ENCODE measurements at regions not wholly inside any gene's neighbourhood (a gene's known extent, or its start where the extent isn't known, plus 50 kb on each side); places are given as distances from the start of the nearest gene placed in this dataset.

DNA sequence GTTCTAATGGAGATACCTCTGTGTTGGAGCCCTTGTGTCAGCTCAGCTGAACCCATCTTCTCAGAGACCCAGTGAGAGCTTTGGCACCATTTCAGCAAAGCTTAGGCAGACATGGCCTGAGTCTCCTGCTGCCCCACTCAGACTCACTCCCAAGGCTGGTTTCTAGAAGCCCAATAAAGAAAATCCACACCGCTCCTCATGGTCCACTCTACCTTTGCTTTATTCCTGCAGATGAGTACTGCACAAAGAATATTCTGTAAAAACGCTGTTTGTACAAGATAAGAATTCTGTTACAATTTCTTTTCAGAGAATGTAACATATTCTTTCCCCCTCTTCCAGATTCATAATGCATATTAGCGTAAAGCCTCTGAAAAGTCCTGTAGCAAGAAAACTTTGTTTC lies 129.3 kb downstream of the C5orf15 start:
- H3K9me3 Mint-ChIP-seq, result no peaks in the 10 kb centered on the region
- TF ChIP-seq, protein P1, sequence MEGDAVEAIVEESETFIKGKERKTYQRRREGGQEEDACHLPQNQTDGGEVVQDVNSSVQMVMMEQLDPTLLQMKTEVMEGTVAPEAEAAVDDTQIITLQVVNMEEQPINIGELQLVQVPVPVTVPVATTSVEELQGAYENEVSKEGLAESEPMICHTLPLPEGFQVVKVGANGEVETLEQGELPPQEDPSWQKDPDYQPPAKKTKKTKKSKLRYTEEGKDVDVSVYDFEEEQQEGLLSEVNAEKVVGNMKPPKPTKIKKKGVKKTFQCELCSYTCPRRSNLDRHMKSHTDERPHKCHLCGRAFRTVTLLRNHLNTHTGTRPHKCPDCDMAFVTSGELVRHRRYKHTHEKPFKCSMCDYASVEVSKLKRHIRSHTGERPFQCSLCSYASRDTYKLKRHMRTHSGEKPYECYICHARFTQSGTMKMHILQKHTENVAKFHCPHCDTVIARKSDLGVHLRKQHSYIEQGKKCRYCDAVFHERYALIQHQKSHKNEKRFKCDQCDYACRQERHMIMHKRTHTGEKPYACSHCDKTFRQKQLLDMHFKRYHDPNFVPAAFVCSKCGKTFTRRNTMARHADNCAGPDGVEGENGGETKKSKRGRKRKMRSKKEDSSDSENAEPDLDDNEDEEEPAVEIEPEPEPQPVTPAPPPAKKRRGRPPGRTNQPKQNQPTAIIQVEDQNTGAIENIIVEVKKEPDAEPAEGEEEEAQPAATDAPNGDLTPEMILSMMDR (conservative IDR thresholded peaks at IDR 0.05), result no peak
- no peaks in the 10 kb centered on the region for H3K27me3 ChIP-seq (ENCODE audit: control insufficient read depth, insufficient read depth, low read length, poor library complexity, severe bottlenecking)
- H3K4me1 ChIP-seq (ENCODE audit: control insufficient read depth, insufficient read depth, low read length), result no peaks in the 10 kb centered on the region
- H3K27me3 Mint-ChIP-seq (ENCODE audit: insufficient read depth), result peaks cover 2% of the 10 kb centered on the region
- no peak overlapping the region for H3K27ac ChIP-seq (ENCODE audit: low read depth, low read length)
- 95 to 100% methylated on average over 2 to 3 of the region's 3 CpGs for WGBS, 2 experiments (ENCODE audit: insufficient coverage in 1 of 2, insufficient read length in 1 of 2)
- no peak overlapping the region for H3K4me3 Mint-ChIP-seq
- H3K36me3 Mint-ChIP-seq (ENCODE audit: low read depth), result no peaks in the 10 kb centered on the region
- no peak overlapping the region for H3K9ac ChIP-seq (ENCODE audit: extremely low read depth, low read length, poor library complexity, severe bottlenecking)
- no peaks in the 10 kb centered on the region for H3K36me3 ChIP-seq (ENCODE audit: control insufficient read depth, insufficient read depth, low read length)
- peaks cover 10% of the 10 kb centered on the region for H3K4me1 Mint-ChIP-seq
- no peak overlapping the region for H3K27ac Mint-ChIP-seq
- no peaks in the 10 kb centered on the region for H3K9me3 ChIP-seq (ENCODE audit: control insufficient read depth, low read length)
- DNase-seq, result no peak
- no peak overlapping the region for H3K4me3 ChIP-seq (ENCODE audit: low read length)

DNA sequence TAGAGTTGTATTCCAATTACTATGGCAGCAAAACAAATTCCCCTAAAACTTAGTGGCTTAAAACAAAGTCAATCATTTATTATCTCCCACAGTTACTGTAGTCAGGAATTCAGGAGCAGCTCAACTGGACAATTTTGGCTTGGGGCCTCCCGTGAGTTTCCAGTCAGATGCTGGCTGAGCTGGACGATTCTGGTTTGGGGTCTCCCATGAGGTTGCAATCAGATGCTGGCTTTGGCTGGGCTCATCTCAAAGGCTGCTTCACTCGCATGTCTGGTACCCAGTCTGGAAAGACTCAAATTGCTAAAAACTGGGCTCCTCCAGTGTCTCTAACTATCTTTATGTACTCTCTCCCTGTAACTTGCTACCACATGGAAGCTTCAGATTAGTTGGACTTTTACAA lies 130.1 kb downstream of the C5orf15 start:
- Mint-ChIP-seq H3K9me3 (no peaks in the 10 kb centered on the region), H3K27me3 (ENCODE audit: insufficient read depth) (peaks cover 2% of the 10 kb centered on the region), H3K4me1 (peaks cover 2% of the 10 kb centered on the region), H3K36me3 (ENCODE audit: low read depth) (no peaks in the 10 kb centered on the region), H3K27ac (no peak overlapping the region), H3K4me3 (no peak overlapping the region)
- no peaks in the 10 kb centered on the region for H3K27me3 ChIP-seq (ENCODE audit: control insufficient read depth, insufficient read depth, low read length, poor library complexity, severe bottlenecking)
- H3K27ac ChIP-seq (ENCODE audit: low read depth, low read length), result no peak overlapping the region
- TF ChIP-seq, protein P1 (conservative IDR thresholded peaks at IDR 0.05), result no peak
- no peaks in the 10 kb centered on the region for H3K9me3 ChIP-seq (ENCODE audit: control insufficient read depth, low read length)
- H3K9ac ChIP-seq (ENCODE audit: extremely low read depth, low read length, poor library complexity, severe bottlenecking), result no peak overlapping the region
- 93 to 95% methylated on average over 3 of the region's 3 CpGs for WGBS, 2 experiments (ENCODE audit: insufficient coverage in 1 of 2, insufficient read length in 1 of 2)
- no peak overlapping the region for H3K4me3 ChIP-seq (ENCODE audit: low read length)
- no peaks in the 10 kb centered on the region for H3K4me1 ChIP-seq (ENCODE audit: control insufficient read depth, insufficient read depth, low read length)
- no peaks in the 10 kb centered on the region for H3K36me3 ChIP-seq (ENCODE audit: control insufficient read depth, insufficient read depth, low read length)
- DNase-seq, result no peak

DNA sequence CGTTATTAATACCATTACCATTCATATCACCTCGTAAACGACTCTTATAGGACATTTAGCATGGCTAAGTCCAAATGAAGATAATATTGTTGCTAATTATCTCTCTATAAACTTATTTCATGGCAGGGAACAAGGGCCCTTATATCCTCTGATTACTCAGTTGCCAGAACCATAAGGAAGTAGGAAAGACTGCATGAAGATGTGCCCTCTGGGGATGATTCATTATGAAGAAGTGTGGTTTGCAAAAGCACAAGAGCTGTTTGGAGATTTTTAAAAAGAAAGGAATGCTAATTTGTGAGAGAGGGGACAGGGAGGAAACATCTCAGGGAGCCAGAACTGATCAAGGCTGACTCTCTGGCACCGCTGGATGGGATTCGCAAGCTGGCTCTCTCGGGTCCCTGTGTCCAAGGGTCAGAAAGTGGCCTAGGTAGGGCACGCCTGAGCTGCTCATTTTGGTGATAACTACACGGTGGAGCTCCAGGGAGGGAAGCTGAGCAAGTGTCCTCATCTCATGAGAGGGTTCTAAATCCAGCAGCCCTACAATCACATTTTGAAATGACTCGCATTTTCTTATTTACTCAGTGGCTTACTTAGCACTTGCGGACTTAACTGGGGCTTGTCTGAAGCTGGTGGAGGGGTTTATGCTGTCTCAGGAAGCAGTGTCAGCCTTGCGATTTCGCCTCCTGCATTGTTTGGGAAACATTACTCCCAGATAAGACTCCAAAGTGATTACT lies 136.8 kb downstream of the C5orf15 start:
- Histone ChIP-seq H3K4me1 (ENCODE audit: control insufficient read depth, insufficient read depth, low read length) (peaks cover 19% of the 10 kb centered on the region), H3K27ac (ENCODE audit: low read depth, low read length) (no peak overlapping the region), H3K9me3 (ENCODE audit: control insufficient read depth, low read length) (no peaks in the 10 kb centered on the region), H3K27me3 (ENCODE audit: control insufficient read depth, insufficient read depth, low read length, poor library complexity, severe bottlenecking) (no peaks in the 10 kb centered on the region), H3K9ac (ENCODE audit: extremely low read depth, low read length, poor library complexity, severe bottlenecking) (no peak overlapping the region), H3K4me3 (ENCODE audit: low read length) (peak overlapping the region; percentile 8), H3K36me3 (ENCODE audit: control insufficient read depth, insufficient read depth, low read length) (no peaks in the 10 kb centered on the region)
- TF ChIP-seq, protein P1 (conservative IDR thresholded peaks at IDR 0.05), result no peak
- Mint-ChIP-seq H3K9me3 (no peaks in the 10 kb centered on the region), H3K4me1 (peaks cover 23% of the 10 kb centered on the region), H3K36me3 (ENCODE audit: low read depth) (no peaks in the 10 kb centered on the region), H3K27me3 (ENCODE audit: insufficient read depth) (peaks cover 9% of the 10 kb centered on the region), H3K27ac (no peak overlapping the region), H3K4me3 (peak overlapping the region; percentile 14)
- 52 to 60% methylated on average over 3 to 9 of the region's 12 CpGs for WGBS, 2 experiments (ENCODE audit: insufficient coverage in 1 of 2, insufficient read length in 1 of 2)
- peak; percentile 60 for DNase-seq

Measured in endodermal cell (in vitro differentiated cells).